KMS-11 (cell line): ENCODE measurements at regions not wholly inside any gene's neighbourhood (a gene's known extent, or its start where the extent isn't known, plus 50 kb on each side); places are given as distances from the start of the nearest gene placed in this dataset.
"Not testable (repeated sequence)": the region's sequence is repeated elsewhere in the genome, so short reads cannot be mapped to it uniquely, and the experiment has no call there.

Experiments used
- H2AFZ ChIP-seq: fragments of 200-600 bp; sonication (generic); 2 replicates; pipeline ENCODE4 v1.6.1; 2016; ENCODE audit warnings: antibody characterized with exemption, mixed run types, low read depth
- H3K27ac ChIP-seq: fragments of 200-600 bp; sonication (generic); 2 replicates; pipeline ENCODE4 v1.6.1; 2016; ENCODE audit warnings: mild to moderate bottlenecking, mixed run types
- H3K27me3 ChIP-seq: fragments of 200-600 bp; sonication (generic); 2 replicates; pipeline ENCODE4 v1.6.1; 2017; ENCODE audit warnings: mild to moderate bottlenecking, low read depth, mixed run types, moderate library complexity; ENCODE audit not compliant: insufficient read depth
- H3K36me3 ChIP-seq: fragments of 200-600 bp; sonication (generic); 2 replicates; pipeline ENCODE4 v1.6.1; 2017; ENCODE audit warnings: mild to moderate bottlenecking, mixed run types; ENCODE audit not compliant: insufficient read depth
- H3K4me1 ChIP-seq: fragments of 200-600 bp; sonication (generic); 2 replicates; pipeline ENCODE4 v1.6.1; 2016; ENCODE audit warnings: mild to moderate bottlenecking, low read depth, mixed run types; ENCODE audit not compliant: poor library complexity, severe bottlenecking
- H3K4me2 ChIP-seq: fragments of 200-600 bp; sonication (generic); 2 replicates; pipeline ENCODE4 v1.7.0; 2016; ENCODE audit warnings: mild to moderate bottlenecking, mixed run types
- H3K4me3 ChIP-seq: fragments of 200-600 bp; sonication (generic); IDR thresholded peaks from 2 replicates; pipeline ENCODE4 v1.6.1; 2017; ENCODE audit warnings: low read depth, low read length, mixed read lengths; ENCODE audit not compliant: insufficient read depth
- H3K79me2 ChIP-seq: fragments of 200-600 bp; sonication (generic); 2 replicates; pipeline ENCODE4 v1.6.1; 2016; ENCODE audit warnings: low read depth, mixed run types; ENCODE audit not compliant: insufficient read depth
- H3K9ac ChIP-seq: fragments of 200-600 bp; sonication (generic); 2 replicates; pipeline ENCODE4 v1.6.1; 2016; ENCODE audit warnings: mild to moderate bottlenecking, mixed run types
- H4K20me1 ChIP-seq: fragments of 200-600 bp; sonication (generic); 2 replicates; pipeline ENCODE4 v1.6.1; 2016; ENCODE audit warnings: mild to moderate bottlenecking, mixed run types; ENCODE audit not compliant: insufficient read depth
- CTCF ChIP-seq: fragments of 200-600 bp; sonication (generic); conservative IDR thresholded peaks from 2 replicates; pipeline ENCODE4 v1.6.1; 2017; ENCODE audit warnings: low read depth, mild to moderate bottlenecking, antibody characterized with exemption, low read length, moderate library complexity, mixed read lengths

GRCh38 chr1:87989346-87989745 is 660.7 kb downstream of the LMO4 start:
- Histone ChIP-seq H3K4me1 (no peaks in the 10 kb centered on the region), H3K27me3 (no peaks in the 10 kb centered on the region), H3K4me2 (no peak overlapping the region), H3K36me3 (no peaks in the 10 kb centered on the region), H4K20me1 (no peaks in the 10 kb centered on the region), H3K79me2 (no peaks in the 10 kb centered on the region), H2AFZ (no peak overlapping the region), H3K27ac (no peak overlapping the region), H3K4me3 (no peak overlapping the region), H3K9ac (no peak overlapping the region)
- TF ChIP-seq CTCF, result no peak

- H3K79me2 ChIP-seq, H3K4me2 ChIP-seq, H4K20me1 ChIP-seq, H3K27ac ChIP-seq, H3K4me3 ChIP-seq, H3K4me1 ChIP-seq, H3K9ac ChIP-seq, H3K27me3 ChIP-seq, H2AFZ ChIP-seq, H3K36me3 ChIP-seq: not testable (repeated sequence)
These were observed 663.9 kb downstream of the LMO4 start for GRCh38 chr1:87992536-87992935.

GRCh38 chr1:87993051-87993450 is 664.4 kb downstream of the LMO4 start:
- no peak overlapping the region for H2AFZ ChIP-seq
- TF ChIP-seq CTCF, result no peak

GRCh38 chr1:87999852-88000251 is 671.2 kb downstream of the LMO4 start:
- no peak overlapping the region for H3K4me3 ChIP-seq
- H3K36me3 ChIP-seq, result no peaks in the 10 kb centered on the region
- no peak overlapping the region for H2AFZ ChIP-seq
- no peak for TF ChIP-seq CTCF
- no peak overlapping the region for H3K27ac ChIP-seq
- H3K4me1 ChIP-seq, result no peaks in the 10 kb centered on the region
- H4K20me1 ChIP-seq, result no peaks in the 10 kb centered on the region
- no peak overlapping the region for H3K9ac ChIP-seq
- H3K79me2 ChIP-seq, result no peaks in the 10 kb centered on the region
- H3K4me2 ChIP-seq, result no peak overlapping the region
- no peaks in the 10 kb centered on the region for H3K27me3 ChIP-seq

More at GRCh38 chr1:87993051-87993450, 664.4 kb downstream of the LMO4 start:
- H3K36me3 ChIP-seq, result no peaks in the 10 kb centered on the region
- no peak overlapping the region for H3K9ac ChIP-seq
- no peaks in the 10 kb centered on the region for H4K20me1 ChIP-seq
- no peak overlapping the region for H3K4me2 ChIP-seq
- H3K4me3 ChIP-seq, result no peak overlapping the region
- H3K27ac ChIP-seq, result no peak overlapping the region
- no peaks in the 10 kb centered on the region for H3K4me1 ChIP-seq
- no peaks in the 10 kb centered on the region for H3K79me2 ChIP-seq
- no peaks in the 10 kb centered on the region for H3K27me3 ChIP-seq

- H3K36me3 ChIP-seq, result no peaks in the 10 kb centered on the region
- H4K20me1 ChIP-seq, result no peaks in the 10 kb centered on the region
- TF ChIP-seq CTCF, result no peak
- no peak overlapping the region for H3K9ac ChIP-seq
- no peak overlapping the region for H2AFZ ChIP-seq
- no peaks in the 10 kb centered on the region for H3K79me2 ChIP-seq
- H3K27me3 ChIP-seq, result no peaks in the 10 kb centered on the region
- no peaks in the 10 kb centered on the region for H3K4me1 ChIP-seq
- no peak overlapping the region for H3K27ac ChIP-seq
- H3K4me3 ChIP-seq, result no peak overlapping the region
- H3K4me2 ChIP-seq, result no peak overlapping the region
These were observed 672.8 kb downstream of the LMO4 start for GRCh38 chr1:88001460-88001859.
